Naive thymus-derived CD4-positive, alpha-beta T cell (primary cell): ENCODE measurements at regions not wholly inside any gene's neighbourhood (a gene's known extent, or its start where the extent isn't known, plus 50 kb on each side); places are given as distances from the start of the nearest gene placed in this dataset.

Experiments
- ATAC-seq: fragments of 150-1000 bp; cut with Tn5 transposase; 2 replicates; pipeline ENCODE4 v1.10.0; 2021; ENCODE audit warnings: mild to moderate bottlenecking, moderate library complexity
- CTCF ChIA-PET: fragments of 350-600 bp; sonication (Branson Sonifier 250); formaldehyde crosslinking; loops from one replicate; lab custom pipeline; 2021; ENCODE audit warnings: antibody characterized with exemption; lab: Charles Lee
- POLR2A ChIA-PET: fragments of 350-600 bp; sonication (Branson Sonifier 250); formaldehyde crosslinking; loops from one replicate; lab custom pipeline; 2021; ENCODE audit warnings: antibody characterized with exemption, inconsistent platforms; lab: Charles Lee
- DNase-seq, 9 donors: peaks; one replicate each; pipeline versions ENCODE4 v3.0.0 to v3.0.0-alpha.2; 2020 to 2022; ENCODE audit warnings: mixed read lengths in 1 of 9
- H3K27ac ChIP-seq: one replicate; pipeline ENCODE4 v1.7.0; 2013; ENCODE audit warnings: mild to moderate bottlenecking, low read depth, low read length, moderate library complexity
- H3K27me3 ChIP-seq, 2 donors: one replicate each; pipeline ENCODE4 v1.7.0; 2013; ENCODE audit warnings: low read length in 2 of 2, mild to moderate bottlenecking in 2 of 2, moderate library complexity in 2 of 2; ENCODE audit not compliant: control insufficient read depth in 2 of 2, insufficient read depth in 2 of 2
- H3K36me3 ChIP-seq, 3 experiments: 1 replicate in 2 of 3; 2 replicates in 1 of 3; pipeline ENCODE4 v1.7.0; 2013; ENCODE audit warnings: low read length in 3 of 3, mild to moderate bottlenecking in 3 of 3, moderate library complexity in 1 of 3; ENCODE audit not compliant: insufficient read depth in 3 of 3, control insufficient read depth in 2 of 3
- H3K4me1 ChIP-seq, 2 donors: one replicate each; pipeline ENCODE4 v1.7.0; 2013; ENCODE audit warnings: low read length in 2 of 2, mild to moderate bottlenecking in 2 of 2, moderate library complexity in 1 of 2; ENCODE audit not compliant: control insufficient read depth in 2 of 2, insufficient read depth in 2 of 2
- H3K4me3 ChIP-seq: 2 replicates; pipeline ENCODE4 v1.7.0; 2013; ENCODE audit warnings: mild to moderate bottlenecking, low read length
- H3K9me3 ChIP-seq, 3 experiments: 1 replicate in 2 of 3; 2 replicates in 1 of 3; pipeline ENCODE4 v1.7.0; 2013; ENCODE audit warnings: low read length in 3 of 3; ENCODE audit not compliant: control insufficient read depth in 2 of 3
- H3K27ac Mint-ChIP-seq, 9 donors: one replicate each; pipeline ENCODE4 v1.8.0; 2020 to 2022; ENCODE audit warnings: mixed read lengths in 9 of 9, mild to moderate bottlenecking in 8 of 9, moderate library complexity in 5 of 9, inconsistent platforms in 2 of 9
- H3K27me3 Mint-ChIP-seq, 5 donors: one replicate each; pipeline ENCODE4 v1.8.0; 2021 to 2022; ENCODE audit warnings: mixed read lengths in 5 of 5, mild to moderate bottlenecking in 1 of 5
- H3K36me3 Mint-ChIP-seq, 5 donors: one replicate each; pipeline ENCODE4 v1.8.0; 2020 to 2022; ENCODE audit warnings: mixed read lengths in 5 of 5, mild to moderate bottlenecking in 3 of 5, inconsistent platforms in 1 of 5
- H3K4me1 Mint-ChIP-seq, 7 donors: one replicate each; pipeline ENCODE4 v1.8.0; 2020 to 2022; ENCODE audit warnings: mixed read lengths in 7 of 7, mild to moderate bottlenecking in 3 of 7, inconsistent platforms in 1 of 7
- H3K4me3 Mint-ChIP-seq, 10 donors: one replicate each; pipeline ENCODE4 v1.8.0; 2020 to 2022; ENCODE audit warnings: mild to moderate bottlenecking in 10 of 10, mixed read lengths in 10 of 10, moderate library complexity in 6 of 10, inconsistent platforms in 2 of 10
- H3K9me3 Mint-ChIP-seq, 11 donors: one replicate each; pipeline ENCODE4 v1.8.0; 2020 to 2022; ENCODE audit warnings: mixed read lengths in 11 of 11, mild to moderate bottlenecking in 4 of 11, inconsistent platforms in 1 of 11, moderate library complexity in 1 of 11
- intact Hi-C, 2 donors: fragments of 100-400 bp; cut with micrococcal nuclease; formaldehyde crosslinking; loops; one replicate each; pipeline ENCODE4 v1.15.1; 2023

DNA sequence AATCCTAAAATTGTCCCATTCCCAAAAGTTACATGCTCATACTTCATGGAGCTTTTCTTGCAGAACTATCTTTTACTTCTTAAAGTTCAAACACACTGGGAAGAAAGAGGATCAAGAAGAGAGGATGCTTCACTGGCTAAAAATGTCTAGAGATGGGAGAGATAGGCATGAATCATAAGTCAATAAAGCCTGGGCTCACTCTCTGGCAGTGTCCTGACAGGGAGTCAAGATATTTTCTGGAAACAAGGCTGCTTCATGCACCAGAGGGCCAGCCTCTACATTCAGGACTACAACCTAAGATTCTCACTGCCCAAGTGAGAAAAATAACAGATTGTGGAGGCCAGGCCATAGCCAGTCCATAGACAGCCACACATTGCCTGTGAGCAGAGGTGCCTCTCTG lies 1358.4 kb downstream of the EFNA5 start:
- Histone ChIP-seq H3K4me3 (no peak overlapping the region), H3K27ac (no peak overlapping the region), H3K36me3 (no peaks in the 10 kb centered on the region), H3K4me1 (no peaks in the 10 kb centered on the region), H3K9me3 (no peaks in the 10 kb centered on the region), H3K27me3 (no peaks in the 10 kb centered on the region)
- peaks cover 0 to 11% (median 2%) of the 10 kb centered on the region in 11 donors for H3K9me3 Mint-ChIP-seq
- intact Hi-C loops, result no loop called here
- DNase-seq, result no peak
- H3K36me3 Mint-ChIP-seq, result no peaks in the 10 kb centered on the region
- ChIA-PET CTCF (no interaction called here), POLR2A (no interaction called here)
- H3K27me3 Mint-ChIP-seq, result no peaks in the 10 kb centered on the region
- no peak for ATAC-seq
- H3K4me3 Mint-ChIP-seq, result no peak overlapping the region
- no peaks in the 10 kb centered on the region for H3K4me1 Mint-ChIP-seq
- no peak overlapping the region for H3K27ac Mint-ChIP-seq

GRCh38 chr5:106311230-106311915 lies 1359.4 kb downstream of the EFNA5 start:
- CTCF ChIA-PET, result no interaction called here
- ATAC-seq, result no peak

GRCh38 chr5:106307265-106307664 lies 1363.5 kb downstream of the EFNA5 start:
- ATAC-seq (no peak), DNase-seq (no peak)
- Histone ChIP-seq H3K27ac (no peak overlapping the region), H3K27me3 (no peaks in the 10 kb centered on the region), H3K36me3 (no peaks in the 10 kb centered on the region), H3K4me3 (no peak overlapping the region), H3K9me3 (no peaks in the 10 kb centered on the region), H3K4me1 (no peaks in the 10 kb centered on the region)
- Mint-ChIP-seq H3K27me3 (no peaks in the 10 kb centered on the region), H3K4me3 (no peak overlapping the region), H3K36me3 (no peaks in the 10 kb centered on the region), H3K4me1 (no peaks in the 10 kb centered on the region), H3K27ac (no peak overlapping the region), H3K9me3 (peaks cover 0 to 7% (median 0%) of the 10 kb centered on the region in 11 donors)
- CTCF ChIA-PET, result no interaction called here
- POLR2A ChIA-PET, result no interaction called here
- intact Hi-C loops, result no loop called here

More at GRCh38 chr5:106311230-106311915, 1359.4 kb downstream of the EFNA5 start:
- Mint-ChIP-seq H3K27me3 (no peaks in the 10 kb centered on the region), H3K4me3 (no peak overlapping the region), H3K36me3 (no peaks in the 10 kb centered on the region), H3K4me1 (no peaks in the 10 kb centered on the region), H3K9me3 (peaks cover 0 to 7% (median 0%) of the 10 kb centered on the region in 11 donors), H3K27ac (no peak overlapping the region)
- POLR2A ChIA-PET, result no interaction called here
- Histone ChIP-seq H3K27me3 (no peaks in the 10 kb centered on the region), H3K9me3 (no peaks in the 10 kb centered on the region), H3K36me3 (no peaks in the 10 kb centered on the region), H3K27ac (no peak overlapping the region), H3K4me1 (no peaks in the 10 kb centered on the region), H3K4me3 (no peak overlapping the region)
- intact Hi-C loops, result no loop called here
- no peak for DNase-seq

DNA sequence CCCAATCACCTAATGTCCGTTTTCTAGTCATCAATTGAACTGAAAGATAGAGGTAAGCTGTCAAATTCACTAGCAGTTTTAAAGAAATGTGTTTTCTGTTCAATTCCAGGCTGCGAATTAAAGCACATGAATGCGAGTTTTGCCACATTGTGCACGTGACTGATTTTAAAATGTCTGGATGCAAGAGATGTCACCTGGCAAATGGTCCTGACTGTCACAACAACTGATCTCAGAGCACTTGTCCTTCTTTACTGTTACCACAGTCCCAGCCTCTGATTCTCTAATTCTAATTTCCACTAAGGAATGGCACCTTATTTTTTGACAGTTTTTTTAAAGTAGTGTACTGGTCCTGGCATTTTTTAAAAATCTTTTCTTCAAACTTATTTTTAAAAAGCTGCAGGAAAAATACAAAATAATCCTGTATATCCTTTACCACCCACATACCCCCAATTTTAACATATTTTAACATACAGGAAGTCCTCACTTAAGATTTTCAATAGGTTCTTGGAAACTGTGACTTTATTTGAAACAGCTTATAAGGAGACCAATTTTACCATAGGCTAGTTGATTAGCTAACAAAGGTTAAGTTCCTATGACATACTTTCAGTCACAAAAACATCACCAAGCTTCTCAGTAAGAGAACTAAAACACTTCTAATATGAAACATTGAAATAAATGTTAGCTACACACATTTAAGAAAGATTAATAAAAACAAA lies 1364.3 kb downstream of the EFNA5 start:
- Histone ChIP-seq H3K27ac (no peak overlapping the region), H3K4me3 (no peak overlapping the region), H3K36me3 (no peaks in the 10 kb centered on the region), H3K27me3 (no peaks in the 10 kb centered on the region), H3K4me1 (no peaks in the 10 kb centered on the region), H3K9me3 (no peaks in the 10 kb centered on the region)
- peaks cover 0 to 7% (median 0%) of the 10 kb centered on the region in 11 donors for H3K9me3 Mint-ChIP-seq
- DNase-seq, result no peak
- CTCF ChIA-PET, result no interaction called here
- POLR2A ChIA-PET, result no interaction called here
- H3K36me3 Mint-ChIP-seq, result no peaks in the 10 kb centered on the region
- no peak for ATAC-seq
- no peak overlapping the region for H3K4me3 Mint-ChIP-seq
- no peaks in the 10 kb centered on the region for H3K4me1 Mint-ChIP-seq
- H3K27ac Mint-ChIP-seq, result no peak overlapping the region
- intact Hi-C loops, result no loop called here
- H3K27me3 Mint-ChIP-seq, result no peaks in the 10 kb centered on the region

GRCh38 chr5:106303911-106304310 lies 1366.8 kb downstream of the EFNA5 start:
- no peaks in the 10 kb centered on the region for H3K27me3 Mint-ChIP-seq
- POLR2A ChIA-PET, result no interaction called here
- Histone ChIP-seq H3K9me3 (no peaks in the 10 kb centered on the region), H3K36me3 (no peaks in the 10 kb centered on the region), H3K4me1 (no peaks in the 10 kb centered on the region), H3K4me3 (no peak overlapping the region), H3K27ac (no peak overlapping the region), H3K27me3 (no peaks in the 10 kb centered on the region)
- H3K36me3 Mint-ChIP-seq, result no peaks in the 10 kb centered on the region
- H3K4me3 Mint-ChIP-seq, result no peak overlapping the region
- no peak for DNase-seq
- H3K4me1 Mint-ChIP-seq, result no peaks in the 10 kb centered on the region
- H3K9me3 Mint-ChIP-seq, result peaks cover 0 to 2% (median 0%) of the 10 kb centered on the region in 11 donors
- CTCF ChIA-PET, result no interaction called here
- H3K27ac Mint-ChIP-seq, result no peak overlapping the region
- ATAC-seq, result no peak
- intact Hi-C loops, result no loop called here

GRCh38 chr5:106292654-106293053 lies 1378.1 kb downstream of the EFNA5 start:
- intact Hi-C loops, result no loop called here
- Histone ChIP-seq H3K27me3 (no peaks in the 10 kb centered on the region), H3K4me1 (no peaks in the 10 kb centered on the region), H3K9me3 (no peaks in the 10 kb centered on the region), H3K4me3 (no peak overlapping the region), H3K36me3 (no peaks in the 10 kb centered on the region), H3K27ac (no peak overlapping the region)
- Mint-ChIP-seq H3K36me3 (no peaks in the 10 kb centered on the region), H3K9me3 (peaks cover 0 to 7% (median 0%) of the 10 kb centered on the region in 11 donors), H3K4me3 (no peak overlapping the region), H3K4me1 (no peaks in the 10 kb centered on the region), H3K27ac (no peak overlapping the region), H3K27me3 (no peaks in the 10 kb centered on the region)
- ChIA-PET CTCF (no interaction called here), POLR2A (no interaction called here)
- no peak for ATAC-seq
- DNase-seq, result no peak

DNA sequence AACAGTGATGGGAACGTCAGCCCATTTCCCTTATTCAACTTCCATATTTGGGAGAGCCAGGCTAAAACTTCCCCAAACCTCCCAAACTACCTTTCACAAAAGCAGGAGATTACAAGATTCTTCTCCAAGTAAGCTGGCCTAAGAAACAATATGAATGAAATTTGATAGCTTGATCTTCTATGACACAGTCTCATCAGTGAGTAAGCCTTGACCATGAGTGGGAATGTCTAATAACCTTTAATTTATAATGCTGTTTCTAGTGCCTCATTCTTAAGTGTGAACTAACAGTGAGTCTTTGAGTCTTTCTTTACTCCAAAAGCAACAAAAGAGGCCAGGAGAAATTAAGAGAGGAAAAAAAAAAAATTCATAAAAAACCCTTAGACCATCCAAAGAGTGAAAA lies 1379.9 kb downstream of the EFNA5 start:
- POLR2A ChIA-PET, result no interaction called here
- no peak overlapping the region for H3K27ac Mint-ChIP-seq
- intact Hi-C loops, result no loop called here
- no peak overlapping the region for H3K27ac ChIP-seq
- ATAC-seq, result no peak
- H3K36me3 ChIP-seq, result no peaks in the 10 kb centered on the region
- DNase-seq, result no peak
- H3K27me3 ChIP-seq, result no peaks in the 10 kb centered on the region
- no peaks in the 10 kb centered on the region for H3K27me3 Mint-ChIP-seq
- H3K4me3 ChIP-seq, result no peak overlapping the region
- CTCF ChIA-PET, result no interaction called here
- H3K36me3 Mint-ChIP-seq, result no peaks in the 10 kb centered on the region
- H3K9me3 Mint-ChIP-seq, result peaks cover 0 to 7% (median 0%) of the 10 kb centered on the region in 11 donors
- H3K4me1 ChIP-seq, result no peaks in the 10 kb centered on the region
- H3K4me1 Mint-ChIP-seq, result no peaks in the 10 kb centered on the region
- H3K4me3 Mint-ChIP-seq, result no peak overlapping the region
- no peaks in the 10 kb centered on the region for H3K9me3 ChIP-seq
